HG03103 (cell line): ENCODE measurements at regions not wholly inside any gene's neighbourhood (a gene's known extent, or its start where the extent isn't known, plus 50 kb on each side); places are given as distances from the start of the nearest gene placed in this dataset.
"Not testable (repeated sequence)": the region's sequence is repeated elsewhere in the genome, so short reads cannot be mapped to it uniquely, and the experiment has no call there.

ENCODE experiments used
- ATAC-seq: cut with Tn5 transposase; IDR thresholded peaks from one replicate; pipeline ENCODE4 v1.9.1; 2021; ENCODE audit warnings: low read depth; ENCODE audit not compliant: unreplicated experiment

GRCh38 chr9:18061856-18062255 is 412.1 kb upstream of the ADAMTSL1 start:
- ATAC-seq, result no peak

- no peak for ATAC-seq
Observed at GRCh38 chr9:18063856-18064390, 410.0 kb upstream of the ADAMTSL1 start.

DNA sequence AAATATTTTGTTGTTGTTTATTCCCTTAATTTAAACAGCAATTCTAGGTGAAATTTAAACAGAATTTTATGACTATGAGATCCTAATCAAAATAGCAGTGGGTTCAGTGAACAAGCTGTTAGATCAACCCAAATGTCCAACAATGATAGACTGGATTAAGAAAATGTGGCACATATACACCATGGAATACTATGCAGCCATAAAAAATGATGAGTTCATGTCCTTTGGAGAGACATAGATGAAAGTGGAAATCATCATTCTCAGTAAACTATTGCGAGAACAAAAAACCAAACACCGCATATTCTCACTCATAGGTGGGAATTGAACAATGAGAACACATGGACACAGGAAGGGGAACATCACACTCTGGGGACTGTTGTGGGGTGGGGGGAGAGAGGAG is 407.3 kb upstream of the ADAMTSL1 start:
- ATAC-seq, result not testable (repeated sequence)

DNA sequence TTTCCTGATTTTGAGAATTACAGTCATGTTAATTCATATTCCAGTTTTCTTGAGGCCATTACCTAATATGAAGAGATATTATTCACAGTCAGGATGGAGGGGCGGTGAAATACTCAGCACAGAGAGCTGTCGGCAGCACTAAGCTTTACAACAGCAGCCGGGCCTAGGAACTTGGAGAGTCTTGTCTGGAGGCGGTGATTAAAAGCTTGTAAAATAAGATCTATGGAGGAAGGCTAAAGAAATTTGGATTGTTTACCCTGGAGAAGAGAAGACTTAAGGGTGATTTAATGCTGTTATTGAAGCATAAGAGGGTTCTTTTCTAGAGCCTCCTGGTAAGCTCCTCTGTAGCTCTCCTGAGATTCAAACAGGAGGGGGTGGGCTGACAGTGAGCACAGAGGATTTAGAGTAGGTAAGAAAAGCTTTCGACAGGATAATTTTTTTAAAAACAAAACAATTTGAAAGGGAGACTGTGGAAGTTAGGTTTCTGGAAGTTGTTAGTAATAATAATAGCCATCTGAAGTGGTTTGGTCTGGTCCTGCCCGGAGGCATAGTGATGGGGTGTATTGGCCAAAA is 406.3 kb upstream of the ADAMTSL1 start:
- no peak for ATAC-seq

- no peak for ATAC-seq
Observed at GRCh38 chr9:18068900-18069299, 405.1 kb upstream of the ADAMTSL1 start.

DNA sequence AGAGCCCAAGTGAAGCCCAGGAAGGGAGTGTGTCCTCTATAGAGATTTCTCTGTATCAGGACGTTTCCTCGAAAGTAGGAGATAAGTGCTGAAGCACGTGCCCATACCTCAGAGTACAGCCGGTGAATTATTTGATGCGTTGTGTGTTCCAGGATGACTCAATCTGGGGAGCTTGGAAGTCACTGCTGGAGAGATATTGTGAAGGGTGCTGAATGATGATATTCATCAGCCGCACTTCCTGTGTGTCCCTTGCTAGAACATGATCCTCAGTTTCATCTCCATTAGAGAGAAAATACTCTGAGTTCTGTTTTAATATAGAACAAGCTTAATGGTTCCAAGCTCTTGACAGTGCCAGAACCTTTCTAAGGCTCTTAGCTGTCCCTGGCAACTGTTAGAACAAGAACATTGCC is 402.3 kb upstream of the ADAMTSL1 start:
- no peak for ATAC-seq

DNA sequence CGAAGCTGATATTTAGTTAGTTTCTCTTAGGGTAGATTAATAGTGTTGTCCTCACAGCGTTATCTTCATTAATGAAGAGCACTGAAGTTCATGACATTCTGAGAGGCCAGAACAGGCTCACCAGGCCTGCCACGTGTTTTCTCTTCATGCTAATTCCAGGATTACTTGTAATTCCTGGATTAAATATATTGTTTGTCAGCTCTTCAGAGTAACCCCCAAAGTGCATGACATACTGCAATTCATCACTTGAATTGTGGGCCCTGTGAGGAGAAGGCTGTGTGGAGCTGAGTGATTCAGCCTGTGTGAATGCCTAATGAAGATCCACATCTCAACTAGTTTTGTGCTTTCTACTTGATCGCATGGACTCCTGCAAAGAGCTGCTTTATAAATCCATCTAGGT is 401.0 kb upstream of the ADAMTSL1 start:
- ATAC-seq, result no peak

- ATAC-seq, result no peak
Observed at GRCh38 chr9:18074041-18074440, 399.9 kb upstream of the ADAMTSL1 start.

DNA sequence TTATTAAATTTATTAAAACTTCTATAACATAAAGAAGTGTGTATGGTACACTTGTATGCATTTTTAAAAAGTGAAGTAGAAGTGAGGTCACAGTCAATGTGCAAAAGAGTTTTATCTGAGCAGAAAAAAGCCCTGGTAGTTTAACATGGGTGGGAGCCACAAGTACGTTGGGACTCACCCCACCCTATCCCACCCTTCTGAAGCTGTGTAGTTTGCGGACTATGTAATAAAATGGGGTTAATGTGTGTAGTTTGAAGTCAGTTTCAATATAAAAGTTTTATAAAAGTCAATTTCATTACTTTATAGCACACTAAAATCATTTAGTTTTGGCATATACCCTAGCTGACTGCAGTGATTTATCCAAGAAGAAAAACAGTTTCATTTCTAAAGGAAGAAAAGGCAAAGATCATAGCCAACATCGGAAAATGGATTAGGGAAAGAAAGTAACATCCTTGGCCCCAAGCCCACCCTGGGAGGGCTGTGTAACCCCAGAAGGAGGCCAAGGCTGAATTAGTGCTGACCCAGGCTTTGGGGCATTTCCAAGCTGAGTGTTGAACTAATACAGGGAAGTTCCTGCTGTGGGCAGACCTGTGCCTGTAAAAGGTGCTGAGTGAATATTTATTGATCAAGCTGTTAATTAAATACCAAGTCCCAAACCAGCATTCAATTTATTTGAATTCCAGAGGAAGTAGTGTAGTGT is 398.6 kb upstream of the ADAMTSL1 start:
- ATAC-seq, result no peak

- no peak for ATAC-seq
Observed at GRCh38 chr9:18077941-18078678, 395.8 kb upstream of the ADAMTSL1 start.

DNA sequence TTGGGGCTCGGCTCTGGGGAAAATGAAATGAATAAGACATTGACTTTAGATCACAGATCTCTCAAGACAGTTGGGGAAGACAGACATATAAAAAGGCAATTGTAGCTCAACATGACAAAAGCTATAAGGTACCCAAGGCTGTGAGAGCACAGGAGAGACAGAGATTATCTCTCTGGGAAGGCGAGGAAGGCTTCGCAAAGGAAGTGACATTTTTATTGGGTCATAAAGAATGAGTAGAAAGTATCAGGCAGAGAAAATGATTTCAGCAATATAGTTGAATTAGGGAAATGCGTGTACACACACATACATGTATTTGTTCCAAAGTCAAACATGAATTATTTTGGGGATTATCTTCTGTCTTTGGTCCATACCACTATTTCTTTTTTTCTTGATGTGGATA is 381.8 kb upstream of the ADAMTSL1 start:
- no peak for ATAC-seq

GRCh38 chr9:18106006-18106560 is 367.9 kb upstream of the ADAMTSL1 start:
- no peak for ATAC-seq

GRCh38 chr9:18109675-18110074 is 364.3 kb upstream of the ADAMTSL1 start:
- no peak for ATAC-seq

DNA sequence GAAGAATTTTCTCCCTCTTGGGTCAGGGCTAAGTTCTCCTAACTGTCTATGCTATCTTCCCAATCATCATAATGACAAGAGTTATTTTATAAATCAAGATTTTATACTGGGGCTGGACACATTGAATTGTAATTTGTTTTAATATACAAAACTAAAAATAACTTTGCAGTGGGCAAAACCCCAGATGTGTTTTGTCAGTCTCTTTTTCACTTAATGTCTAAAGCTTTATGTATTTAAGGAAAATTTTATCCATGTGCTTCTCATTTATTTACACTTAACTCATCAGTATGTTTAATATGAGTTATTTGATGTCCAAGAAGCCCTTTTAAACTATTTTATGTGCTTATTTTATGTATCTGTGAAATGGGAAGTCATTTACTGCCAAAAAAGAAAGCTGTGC is 362.8 kb upstream of the ADAMTSL1 start:
- ATAC-seq, result no peak

- ATAC-seq, result no peak
Observed at GRCh38 chr9:18114559-18115475, 359.1 kb upstream of the ADAMTSL1 start.

- ATAC-seq, result no peak
Observed at GRCh38 chr9:18118268-18118667, 355.7 kb upstream of the ADAMTSL1 start.

- no peak for ATAC-seq
Observed at GRCh38 chr9:18122171-18122570, 351.8 kb upstream of the ADAMTSL1 start.

GRCh38 chr9:18124760-18125159 is 349.2 kb upstream of the ADAMTSL1 start:
- ATAC-seq, result no peak

- ATAC-seq, result no peak
Observed at GRCh38 chr9:18126831-18127498, 347.0 kb upstream of the ADAMTSL1 start.

GRCh38 chr9:18127499-18127875 is 346.5 kb upstream of the ADAMTSL1 start:
- no peak for ATAC-seq
